IMR-90 (cell line): ENCODE measurements at regions not wholly inside any gene's neighbourhood (a gene's known extent, or its start where the extent isn't known, plus 50 kb on each side); places are given as distances from the start of the nearest gene placed in this dataset.

Source experiments
- CEBPB ChIP-seq: IDR thresholded peaks from 2 replicates; pipeline ENCODE4 v1.6.1; 2012; ENCODE audit warnings: low read depth, low read length, improper control_type of control experiment
- POLR2A ChIP-seq: IDR thresholded peaks from 2 replicates; pipeline ENCODE4 v1.6.1; 2012; ENCODE audit warnings: mild to moderate bottlenecking, low read depth, low read length
- TF ChIP-seq, protein P1 (sequence below): conservative IDR thresholded peaks from 2 replicates; pipeline ENCODE4 v1.5.1; 2012; ENCODE audit warnings: mild to moderate bottlenecking, low read depth, low read length, improper control_type of control experiment

DNA sequence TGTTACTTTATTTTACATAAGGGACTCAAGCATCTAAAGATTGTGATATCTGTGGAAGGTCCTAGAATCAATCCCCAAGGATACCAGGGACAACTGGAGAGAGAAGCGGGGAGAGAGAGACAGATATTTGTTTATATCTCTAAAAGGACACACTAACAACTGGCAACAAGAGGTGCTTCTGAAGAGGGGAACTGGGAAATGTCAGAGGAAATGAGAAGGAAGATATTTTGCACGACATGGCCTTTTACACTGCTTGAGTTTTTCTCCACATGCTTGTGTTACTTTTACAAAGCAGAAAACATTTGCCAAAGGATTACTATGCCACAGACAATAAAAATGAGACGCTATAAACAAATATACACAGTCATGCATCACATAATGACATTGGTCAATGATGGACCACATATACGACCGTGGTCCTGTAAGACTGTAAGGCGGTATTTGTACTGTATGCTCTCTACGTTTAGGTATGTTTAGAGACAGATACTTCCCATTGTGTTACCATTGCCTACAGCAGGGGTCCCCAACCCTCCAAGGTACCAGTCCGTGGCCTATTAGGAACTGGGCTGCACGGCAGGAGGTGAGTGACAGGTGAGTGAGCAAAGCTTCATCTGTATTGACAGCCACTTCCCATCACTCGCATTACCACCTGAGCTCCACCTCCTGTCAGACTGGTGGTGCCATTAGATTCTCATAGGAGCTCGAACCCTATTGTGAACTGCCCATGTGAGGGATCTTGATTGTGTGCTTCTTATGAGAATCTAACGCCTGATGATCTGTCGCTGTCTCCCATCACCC, 64.6 kb upstream of the PTPN1 start:
- TF ChIP-seq CEBPB (no peak), POLR2A (no peak)
- TF ChIP-seq, protein P1, sequence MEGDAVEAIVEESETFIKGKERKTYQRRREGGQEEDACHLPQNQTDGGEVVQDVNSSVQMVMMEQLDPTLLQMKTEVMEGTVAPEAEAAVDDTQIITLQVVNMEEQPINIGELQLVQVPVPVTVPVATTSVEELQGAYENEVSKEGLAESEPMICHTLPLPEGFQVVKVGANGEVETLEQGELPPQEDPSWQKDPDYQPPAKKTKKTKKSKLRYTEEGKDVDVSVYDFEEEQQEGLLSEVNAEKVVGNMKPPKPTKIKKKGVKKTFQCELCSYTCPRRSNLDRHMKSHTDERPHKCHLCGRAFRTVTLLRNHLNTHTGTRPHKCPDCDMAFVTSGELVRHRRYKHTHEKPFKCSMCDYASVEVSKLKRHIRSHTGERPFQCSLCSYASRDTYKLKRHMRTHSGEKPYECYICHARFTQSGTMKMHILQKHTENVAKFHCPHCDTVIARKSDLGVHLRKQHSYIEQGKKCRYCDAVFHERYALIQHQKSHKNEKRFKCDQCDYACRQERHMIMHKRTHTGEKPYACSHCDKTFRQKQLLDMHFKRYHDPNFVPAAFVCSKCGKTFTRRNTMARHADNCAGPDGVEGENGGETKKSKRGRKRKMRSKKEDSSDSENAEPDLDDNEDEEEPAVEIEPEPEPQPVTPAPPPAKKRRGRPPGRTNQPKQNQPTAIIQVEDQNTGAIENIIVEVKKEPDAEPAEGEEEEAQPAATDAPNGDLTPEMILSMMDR: no peak
